HG03460 (cell line): ENCODE measurements at regions not wholly inside any gene's neighbourhood (a gene's known extent, or its start where the extent isn't known, plus 50 kb on each side); places are given as distances from the start of the nearest gene placed in this dataset.

ENCODE experiments used
- ATAC-seq: cut with Tn5 transposase; IDR thresholded peaks from one replicate; pipeline ENCODE4 v1.9.1; 2021; ENCODE audit not compliant: unreplicated experiment

DNA sequence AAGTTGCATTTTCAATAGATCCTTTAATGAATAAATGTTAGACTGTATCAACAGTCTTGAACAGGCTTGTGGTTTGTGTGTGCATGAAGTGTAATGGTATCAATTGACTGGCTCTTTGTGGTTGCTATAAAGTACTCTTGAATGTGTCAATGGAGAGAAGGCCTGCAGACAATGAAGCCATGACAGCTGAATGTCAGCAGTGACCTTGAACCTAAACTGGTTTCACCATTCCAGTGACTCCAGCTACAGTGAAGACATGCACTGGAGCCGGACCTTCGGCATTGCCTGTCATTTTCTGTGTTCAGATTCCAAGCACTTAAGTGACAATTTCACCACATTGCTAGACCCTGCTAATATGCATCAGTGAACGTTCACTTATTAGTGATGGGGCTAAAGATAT, 276.0 kb upstream of the TMEM161B start:
- no peak for ATAC-seq

GRCh38 chr5:88544136-88544645, 275.5 kb upstream of the TMEM161B start:
- no peak for ATAC-seq

DNA sequence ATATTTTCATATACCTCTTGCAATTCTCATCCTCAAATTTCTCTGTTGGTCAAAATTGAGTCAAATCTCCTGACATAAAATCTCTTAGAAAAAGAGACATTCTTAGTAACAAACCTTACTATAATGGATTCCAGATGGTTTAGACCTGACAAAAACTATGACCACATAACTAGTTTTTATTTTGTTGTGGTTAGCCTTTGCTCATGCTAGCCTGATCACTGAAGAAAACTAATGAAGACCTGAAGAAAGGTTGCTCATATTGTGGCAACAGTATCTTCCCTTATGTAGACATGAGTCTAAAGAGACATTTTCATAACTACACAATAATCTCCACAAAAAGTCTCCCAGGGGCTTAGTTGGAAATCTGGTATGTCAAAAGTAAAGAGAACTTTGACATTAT, 274.1 kb upstream of the TMEM161B start:
- no peak for ATAC-seq

- no peak for ATAC-seq
Measured at GRCh38 chr5:88540471-88541115, 271.9 kb upstream of the TMEM161B start.

DNA sequence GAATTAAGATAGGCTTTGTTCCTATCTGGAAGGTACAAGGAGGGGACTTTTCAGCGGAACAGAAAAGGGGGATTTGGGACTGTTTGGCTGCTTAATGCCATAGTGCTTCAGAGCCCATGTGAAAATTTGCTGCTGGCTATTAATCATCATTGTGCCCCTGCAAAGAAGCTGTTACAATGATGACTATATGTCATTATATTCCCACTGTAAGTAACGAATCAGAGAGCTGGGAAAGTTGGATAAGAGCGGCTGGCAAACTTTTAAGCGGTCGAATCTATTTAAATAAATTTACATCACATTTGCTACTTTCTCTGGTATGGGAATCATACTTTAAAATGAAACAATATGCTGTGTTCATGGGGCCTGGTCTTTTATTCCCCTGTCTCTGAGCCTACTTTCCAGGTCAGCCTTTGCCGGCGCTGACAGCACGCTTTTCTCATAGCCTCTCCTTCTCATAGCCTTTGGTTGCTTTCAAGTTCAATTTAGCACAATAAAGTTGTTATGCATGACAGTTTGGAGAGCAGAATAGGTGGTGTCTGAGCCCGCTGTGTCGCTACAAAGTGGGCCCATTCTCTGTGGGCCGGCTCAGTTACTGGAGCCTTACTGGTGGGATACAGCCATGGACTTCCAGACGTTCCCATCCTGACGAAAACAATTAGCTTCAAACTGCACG, 271.2 kb upstream of the TMEM161B start:
- ATAC-seq: no peak

DNA sequence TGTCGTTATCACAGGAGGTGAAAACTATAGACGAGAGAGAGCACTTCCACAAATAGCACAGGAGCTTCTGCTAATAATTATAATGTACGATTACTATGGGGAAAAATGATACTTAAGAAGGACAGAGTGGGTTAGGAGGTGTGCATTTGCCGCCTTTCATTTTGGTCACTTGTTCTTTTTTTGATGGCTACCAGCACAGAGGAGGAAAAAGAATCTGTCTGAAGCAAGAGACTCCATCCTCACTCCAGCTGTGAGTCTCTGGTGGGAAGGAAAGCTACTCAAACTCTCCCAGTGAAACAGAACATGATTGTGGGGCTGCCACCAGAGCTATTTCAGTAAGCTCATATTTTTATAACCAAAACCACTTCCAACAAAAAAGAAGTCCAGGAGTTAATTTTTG, 270.4 kb upstream of the TMEM161B start:
- no peak for ATAC-seq

DNA sequence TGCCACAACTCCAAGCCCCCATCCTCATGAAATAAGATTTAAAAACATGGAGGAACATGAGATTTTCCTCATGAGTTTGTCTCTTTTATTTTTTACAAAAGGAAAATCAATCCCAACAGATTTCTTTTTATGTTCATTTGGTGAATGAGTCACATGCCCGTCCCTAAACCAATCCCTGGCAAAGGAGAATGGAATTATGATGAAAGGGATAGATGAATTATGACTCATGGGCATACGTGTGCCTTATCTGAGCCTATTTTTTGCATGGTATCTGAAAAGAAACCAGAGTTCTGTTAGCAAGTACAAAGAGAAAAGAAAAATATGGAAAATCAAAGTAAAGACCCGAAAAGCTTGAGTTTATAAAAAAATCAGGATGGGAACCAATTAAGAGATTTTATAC, 267.5 kb upstream of the TMEM161B start:
- ATAC-seq: no peak

DNA sequence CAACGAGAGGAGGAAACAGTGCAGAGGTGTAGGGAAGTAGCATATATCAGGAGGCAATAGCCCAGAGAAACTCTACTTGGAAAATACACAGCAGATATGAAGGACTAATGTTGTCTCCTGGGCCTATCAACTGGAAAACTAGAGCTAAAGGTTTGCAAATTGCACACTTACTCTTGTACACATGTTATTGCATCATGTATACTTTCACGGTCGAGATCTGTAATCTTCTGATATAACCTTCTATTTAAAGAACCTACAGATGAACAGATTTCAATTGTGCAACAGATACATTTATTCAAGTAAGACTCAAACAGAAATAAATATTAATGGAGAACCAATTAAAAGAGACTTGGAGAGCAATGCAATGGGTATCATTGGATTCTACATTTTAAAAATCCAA, 256.3 kb upstream of the TMEM161B start:
- ATAC-seq: no peak

GRCh38 chr5:88519066-88519465, 250.4 kb upstream of the TMEM161B start:
- no peak for ATAC-seq

DNA sequence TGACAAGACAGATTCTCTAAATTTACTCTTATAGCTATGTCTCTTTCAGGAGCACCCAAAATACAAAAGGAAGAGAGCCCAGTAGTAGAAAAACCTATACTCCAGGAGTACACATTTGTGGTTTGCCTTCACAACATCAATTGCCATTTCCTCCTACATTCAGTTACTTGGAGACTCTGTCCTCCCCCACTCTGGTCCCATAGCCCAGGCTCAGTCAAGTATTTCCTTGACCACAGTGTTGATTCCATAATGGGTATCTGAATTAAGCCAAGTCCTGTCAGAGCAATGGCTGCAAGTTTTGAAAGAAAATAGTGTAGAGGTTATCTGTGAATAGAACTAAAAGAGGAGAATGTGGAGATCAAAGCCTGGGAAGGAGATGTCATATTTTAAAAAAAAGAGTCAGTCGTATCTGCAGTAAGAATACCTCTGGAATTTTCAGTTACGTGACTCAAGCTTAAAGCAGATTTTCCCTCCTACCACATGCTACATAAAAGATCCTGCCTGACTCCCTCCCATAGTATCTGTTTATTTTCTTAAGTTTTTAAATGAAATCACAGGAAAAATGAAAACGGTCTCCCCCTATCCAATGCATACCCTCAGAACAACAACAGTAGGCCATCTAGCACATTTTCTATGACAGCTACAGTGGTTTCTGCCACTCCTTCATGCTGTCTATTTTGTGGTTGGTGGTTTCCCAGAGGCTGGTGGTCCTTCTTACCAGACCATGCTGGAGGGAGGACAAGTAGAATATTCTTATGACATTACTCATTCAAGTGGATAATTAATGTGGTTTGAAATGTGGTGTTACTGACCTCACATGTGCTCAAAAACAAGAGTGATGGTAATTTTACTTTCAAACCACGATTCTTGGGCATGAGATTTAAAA, 249.7 kb upstream of the TMEM161B start:
- ATAC-seq: no peak

GRCh38 chr5:88515881-88516819, 247.5 kb upstream of the TMEM161B start:
- ATAC-seq: no peak

- no peak for ATAC-seq
Measured at GRCh38 chr5:88515068-88515467, 246.4 kb upstream of the TMEM161B start.

DNA sequence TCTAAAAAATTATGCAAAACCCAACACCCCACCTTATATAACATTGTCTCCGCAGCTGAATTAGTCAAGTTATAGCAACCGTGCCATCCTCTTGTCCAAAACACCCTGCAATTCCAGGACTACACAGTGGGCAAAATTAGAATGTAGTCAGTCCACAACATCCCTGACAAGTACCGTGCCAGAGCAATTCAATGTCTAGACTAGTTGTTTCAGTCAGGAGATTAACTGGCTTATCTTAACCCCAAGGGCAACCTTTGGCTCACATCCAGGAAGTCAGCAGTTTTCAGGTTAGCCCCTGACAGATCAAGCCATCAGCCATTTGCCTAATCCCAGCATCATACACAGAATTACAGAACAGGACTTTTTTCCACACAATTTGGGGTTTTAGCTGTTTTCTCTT, 240.8 kb upstream of the TMEM161B start:
- ATAC-seq: no peak

DNA sequence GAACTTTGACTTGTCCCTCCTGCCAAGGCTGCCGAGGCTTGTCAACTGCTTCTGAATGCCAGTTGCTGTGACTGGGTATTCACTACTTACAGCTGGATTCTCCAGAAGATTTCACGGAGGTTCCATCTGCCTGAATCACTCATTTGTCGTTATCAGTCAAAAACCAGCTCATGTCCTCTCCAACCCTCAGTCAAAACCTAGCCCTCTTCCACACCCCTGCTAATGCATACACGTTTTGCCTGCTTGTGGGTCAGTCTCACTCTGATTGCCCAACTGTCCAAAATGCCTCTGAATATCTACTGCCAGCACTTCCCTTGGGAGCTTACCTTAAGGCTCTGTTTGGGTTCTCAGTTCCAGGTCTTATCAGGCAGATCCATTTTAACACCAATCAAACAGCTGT, 238.6 kb upstream of the TMEM161B start:
- no peak for ATAC-seq

DNA sequence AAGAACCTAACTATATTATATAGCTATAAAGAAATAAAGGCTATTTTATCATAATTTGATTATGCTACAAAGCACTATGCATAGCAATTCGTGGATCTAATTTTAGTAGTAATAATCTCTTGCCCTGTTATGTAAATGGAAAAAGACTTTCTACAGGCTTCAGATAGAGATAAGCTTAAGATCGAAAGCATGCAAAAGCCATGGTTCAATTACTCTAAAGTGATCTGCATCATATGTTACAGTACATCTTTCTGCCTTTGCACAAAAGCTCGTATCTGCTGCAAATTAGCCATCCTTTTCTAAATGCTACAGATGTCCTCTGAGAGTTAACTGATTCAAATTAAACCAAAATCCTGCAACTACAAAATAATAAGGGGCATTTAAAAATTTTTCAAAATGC, 234.8 kb upstream of the TMEM161B start:
- no peak for ATAC-seq

- ATAC-seq: no peak
Measured at GRCh38 chr5:88503041-88503345, 234.3 kb upstream of the TMEM161B start.

DNA sequence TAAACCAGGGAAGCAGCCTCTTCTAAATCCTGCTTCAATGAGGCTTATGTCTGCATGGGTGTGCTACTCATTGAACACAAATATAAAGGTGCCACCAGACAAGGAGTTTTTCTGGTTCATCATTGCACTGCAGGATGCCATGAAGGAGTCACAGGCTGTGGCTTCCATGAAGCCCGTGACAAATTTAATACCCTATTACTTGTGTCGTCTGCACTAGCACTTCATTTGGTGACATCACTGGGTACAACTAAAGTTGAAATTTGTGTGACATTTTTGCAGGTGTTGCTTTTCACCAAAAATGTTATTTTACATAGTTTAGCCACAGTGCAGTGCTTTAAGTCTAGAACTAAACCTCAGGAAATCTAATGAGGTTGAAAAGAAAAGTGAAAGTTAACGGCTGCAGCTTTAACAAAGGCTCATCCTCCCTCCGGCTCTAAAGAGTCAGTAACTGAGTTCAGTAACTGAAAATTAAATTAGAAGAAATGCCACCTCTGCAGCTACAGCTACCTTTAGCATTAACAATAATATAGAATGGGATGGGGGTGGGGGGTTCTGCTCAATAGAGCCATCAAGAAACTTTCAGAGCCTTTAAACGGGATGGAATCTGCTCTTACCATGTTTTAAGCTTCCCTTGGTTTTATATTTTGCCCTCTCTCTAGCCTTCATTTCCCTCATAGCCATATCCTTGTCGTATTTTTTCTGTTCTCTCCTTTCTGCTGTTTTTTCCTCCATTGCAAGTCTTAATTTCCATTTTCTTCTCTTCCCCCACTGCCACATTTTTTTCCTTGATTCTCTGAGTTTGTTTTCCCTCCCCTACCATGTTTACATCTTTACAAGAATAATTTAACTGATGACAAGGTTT, 233.8 kb upstream of the TMEM161B start:
- ATAC-seq: peak; percentile 89

- ATAC-seq: no peak
Measured at GRCh38 chr5:88495810-88496209, 227.2 kb upstream of the TMEM161B start.

DNA sequence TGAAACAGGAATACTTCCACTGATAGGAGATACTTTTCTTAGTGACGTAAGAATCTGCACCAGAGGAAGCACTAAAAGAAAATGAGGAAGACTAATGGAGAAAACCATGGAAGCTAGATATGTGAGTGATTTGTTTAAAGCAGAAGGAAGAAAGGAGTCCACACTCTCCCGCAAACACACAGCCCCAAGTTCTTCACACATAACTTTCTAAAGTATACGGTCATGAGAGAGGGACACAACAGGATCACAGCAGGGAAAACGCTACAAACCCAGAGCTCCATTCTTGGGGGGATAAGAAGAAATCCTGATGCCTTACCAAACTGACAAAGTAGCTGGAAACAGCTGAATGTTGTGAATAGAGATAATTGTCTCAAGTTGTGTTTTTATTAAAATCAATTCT, 222.2 kb upstream of the TMEM161B start:
- no peak for ATAC-seq

DNA sequence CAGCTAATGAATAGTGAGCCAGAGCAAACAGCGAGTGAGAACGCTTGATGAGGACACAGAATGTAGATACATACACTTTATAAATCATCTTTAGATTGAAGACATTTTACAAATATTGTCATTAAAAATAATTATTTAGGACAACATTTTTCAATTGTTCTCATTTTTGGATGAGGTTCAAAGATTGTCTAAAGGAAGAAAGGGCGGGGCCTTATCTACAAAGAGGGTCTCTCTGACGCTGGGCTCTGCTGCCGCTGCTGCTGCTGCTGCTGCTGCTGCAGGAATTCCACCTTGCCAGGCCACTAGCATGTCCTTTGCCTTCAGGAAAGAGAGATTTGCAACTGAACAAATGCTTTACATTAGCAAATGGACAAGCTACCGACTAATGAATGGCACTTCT, 220.7 kb upstream of the TMEM161B start:
- no peak for ATAC-seq
